HL-60 (cell line): ENCODE measurements at regions not wholly inside any gene's neighbourhood (a gene's known extent, or its start where the extent isn't known, plus 50 kb on each side); places are given as distances from the start of the nearest gene placed in this dataset.

ENCODE experiments used
- DNase-seq, 2 experiments: peaks; one replicate each; pipeline ENCODE4 v3.0.0-alpha.2; 2010 to 2020; ENCODE audit warnings: low read depth in 1 of 2, low spot score in 1 of 2
- H3K27ac ChIP-seq: fragments of 250-450 bp; sonication (Bioruptor Pico); replicated peaks from 2 replicates; pipeline ENCODE4 v1.5.1; 2020; ENCODE audit warnings: mild to moderate bottlenecking, moderate library complexity
- H3K27me3 ChIP-seq: fragments of 250-450 bp; sonication (Bioruptor Pico); 2 replicates; pipeline ENCODE4 v1.5.1; 2021; ENCODE audit warnings: mild to moderate bottlenecking, moderate library complexity; ENCODE audit not compliant: insufficient read depth, poor library complexity, severe bottlenecking
- H3K4me3 ChIP-seq: replicated peaks from 2 replicates; pipeline ENCODE4 v1.5.1; 2011; ENCODE audit warnings: mild to moderate bottlenecking, control low read depth, low read length; ENCODE audit not compliant: insufficient read depth
- CTCF ChIP-seq: IDR thresholded peaks from one replicate; pipeline ENCODE4 v1.5.1; 2011; ENCODE audit warnings: low read length, control low read depth, inconsistent platforms; ENCODE audit not compliant: insufficient read depth
- GABPA ChIP-seq: IDR thresholded peaks from 2 replicates; pipeline ENCODE4 v1.6.1; 2012; ENCODE audit warnings: low read depth
- POLR2AphosphoS5 ChIP-seq: IDR thresholded peaks from 2 replicates; pipeline ENCODE4 v1.6.1; 2012; ENCODE audit warnings: low read depth
- SPI1 ChIP-seq: IDR thresholded peaks from 2 replicates; pipeline ENCODE4 v1.6.1; 2012; ENCODE audit warnings: low read depth, mild to moderate bottlenecking, borderline replicate concordance
- TF ChIP-seq, protein P1 (sequence below): IDR thresholded peaks from 2 replicates; pipeline ENCODE4 v1.6.1; 2012; ENCODE audit warnings: low read depth; ENCODE audit not compliant: insufficient replicate concordance

DNA sequence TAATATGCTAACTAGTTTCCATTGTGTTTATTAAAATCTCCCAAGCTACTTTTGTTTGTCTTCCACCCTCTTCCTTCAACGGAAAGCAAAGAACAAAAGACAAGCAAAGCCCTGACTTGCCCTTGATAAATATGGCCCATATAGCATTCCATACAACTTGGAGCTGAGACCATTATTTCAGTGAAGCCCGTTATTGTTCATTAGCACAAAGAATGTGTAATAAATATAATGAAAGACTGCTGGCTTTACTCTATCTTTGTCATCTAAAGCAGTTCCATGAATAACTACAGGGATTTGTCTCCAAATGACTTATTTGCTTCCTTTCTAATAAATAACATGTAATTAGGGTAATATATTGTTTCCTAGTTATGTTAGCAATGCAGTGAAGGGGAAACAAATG, 270.7 kb upstream of the TLE4 start:
- Histone ChIP-seq H3K27me3 (no peaks in the 10 kb centered on the region), H3K4me3 (no peak overlapping the region), H3K27ac (no peak overlapping the region)
- DNase-seq = no peak
- TF ChIP-seq CTCF (no peak), GABPA (no peak), SPI1 (no peak), POLR2AphosphoS5 (no peak)
- TF ChIP-seq, protein P1, sequence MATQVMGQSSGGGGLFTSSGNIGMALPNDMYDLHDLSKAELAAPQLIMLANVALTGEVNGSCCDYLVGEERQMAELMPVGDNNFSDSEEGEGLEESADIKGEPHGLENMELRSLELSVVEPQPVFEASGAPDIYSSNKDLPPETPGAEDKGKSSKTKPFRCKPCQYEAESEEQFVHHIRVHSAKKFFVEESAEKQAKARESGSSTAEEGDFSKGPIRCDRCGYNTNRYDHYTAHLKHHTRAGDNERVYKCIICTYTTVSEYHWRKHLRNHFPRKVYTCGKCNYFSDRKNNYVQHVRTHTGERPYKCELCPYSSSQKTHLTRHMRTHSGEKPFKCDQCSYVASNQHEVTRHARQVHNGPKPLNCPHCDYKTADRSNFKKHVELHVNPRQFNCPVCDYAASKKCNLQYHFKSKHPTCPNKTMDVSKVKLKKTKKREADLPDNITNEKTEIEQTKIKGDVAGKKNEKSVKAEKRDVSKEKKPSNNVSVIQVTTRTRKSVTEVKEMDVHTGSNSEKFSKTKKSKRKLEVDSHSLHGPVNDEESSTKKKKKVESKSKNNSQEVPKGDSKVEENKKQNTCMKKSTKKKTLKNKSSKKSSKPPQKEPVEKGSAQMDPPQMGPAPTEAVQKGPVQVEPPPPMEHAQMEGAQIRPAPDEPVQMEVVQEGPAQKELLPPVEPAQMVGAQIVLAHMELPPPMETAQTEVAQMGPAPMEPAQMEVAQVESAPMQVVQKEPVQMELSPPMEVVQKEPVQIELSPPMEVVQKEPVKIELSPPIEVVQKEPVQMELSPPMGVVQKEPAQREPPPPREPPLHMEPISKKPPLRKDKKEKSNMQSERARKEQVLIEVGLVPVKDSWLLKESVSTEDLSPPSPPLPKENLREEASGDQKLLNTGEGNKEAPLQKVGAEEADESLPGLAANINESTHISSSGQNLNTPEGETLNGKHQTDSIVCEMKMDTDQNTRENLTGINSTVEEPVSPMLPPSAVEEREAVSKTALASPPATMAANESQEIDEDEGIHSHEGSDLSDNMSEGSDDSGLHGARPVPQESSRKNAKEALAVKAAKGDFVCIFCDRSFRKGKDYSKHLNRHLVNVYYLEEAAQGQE = no peak

DNA sequence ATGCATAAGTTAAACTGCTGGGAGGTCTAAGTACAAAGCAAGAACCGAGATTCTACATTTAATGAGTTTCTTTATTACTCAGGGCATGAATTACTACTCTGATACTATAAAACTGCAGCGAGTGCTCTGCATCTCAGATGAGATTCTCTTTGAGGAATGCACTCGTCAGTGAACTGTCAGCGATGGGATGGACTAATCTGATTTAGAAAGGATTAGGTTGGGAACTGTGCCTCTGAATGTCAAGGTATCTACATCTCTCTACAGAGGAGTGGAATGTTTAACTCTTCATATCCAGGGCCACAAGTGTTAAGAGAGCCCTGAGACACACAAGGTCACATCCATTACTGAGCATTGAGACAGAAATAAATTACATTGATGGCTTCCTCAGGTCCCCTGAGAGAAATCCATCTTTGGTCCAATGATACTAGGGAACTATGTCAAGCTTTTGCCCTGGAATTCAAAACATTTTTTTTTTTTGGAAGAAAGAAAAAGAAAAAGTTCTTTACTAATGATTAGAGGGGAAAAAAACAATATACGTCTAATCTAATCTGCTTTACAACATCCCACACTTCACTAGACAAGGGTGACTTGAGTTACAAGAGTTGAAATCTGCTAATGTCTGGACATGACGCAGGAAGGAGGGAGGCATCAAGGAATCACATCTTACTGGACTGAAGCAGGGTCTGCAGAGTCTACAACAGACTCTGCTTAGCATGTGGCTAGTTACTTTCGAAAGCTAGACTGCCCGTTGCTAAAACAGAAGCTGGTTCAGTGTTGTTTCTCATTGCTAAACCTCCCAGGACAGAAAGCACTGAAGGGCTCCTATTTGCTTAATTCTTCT, 270.0 kb upstream of the TLE4 start:
- H3K4me3 ChIP-seq = no peak overlapping the region
- TF ChIP-seq, protein P1 = no peak
- TF ChIP-seq GABPA (no peak), CTCF (no peak), SPI1 (no peak), POLR2AphosphoS5 (no peak)
- H3K27me3 ChIP-seq = no peaks in the 10 kb centered on the region
- DNase-seq = no peak
- no peak overlapping the region for H3K27ac ChIP-seq

DNA sequence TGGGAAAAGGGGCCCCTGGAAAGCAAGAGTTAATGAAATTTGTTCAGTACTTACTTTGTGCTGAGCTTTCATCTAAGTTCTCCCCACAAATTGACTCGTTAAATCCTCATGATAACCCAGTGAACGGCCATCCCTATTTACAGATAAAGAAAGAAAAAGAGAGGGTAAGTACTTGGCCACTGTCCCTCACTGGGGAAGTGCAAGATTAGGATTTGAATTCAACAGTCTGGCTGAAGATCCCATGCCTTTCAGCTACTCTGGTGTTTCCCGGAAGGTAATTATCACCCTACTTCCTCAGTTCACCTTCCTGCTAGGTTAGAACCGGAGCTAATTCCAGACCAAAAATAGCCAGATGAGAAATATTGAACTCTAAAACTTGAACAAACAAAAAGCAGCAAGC, 269.2 kb upstream of the TLE4 start:
- DNase-seq = no peak
- TF ChIP-seq CTCF (no peak), SPI1 (no peak), GABPA (no peak), POLR2AphosphoS5 (no peak)
- TF ChIP-seq, protein P1 = no peak
- no peak overlapping the region for H3K27ac ChIP-seq
- H3K27me3 ChIP-seq = no peaks in the 10 kb centered on the region
- H3K4me3 ChIP-seq = no peak overlapping the region
